ENCODE measurements at regions not wholly inside any gene's neighbourhood (a gene's known extent, or its start where the extent isn't known, plus 50 kb on each side); places are given as distances from the start of the nearest gene placed in this dataset.

- TF ChIP-seq CTCF (IDR thresholded peaks at IDR 0.05; ENCODE audit: insufficient read depth, low read depth, low read length, missing control alignments) = no peak
- no peak overlapping the region for H3K4me3 ChIP-seq (ENCODE audit: low read length)
- DNase-seq (ENCODE audit: low read depth) = no peak
These were observed 290.3 kb downstream of the UBE3D start for GRCh38 chr6:82775361-82775760.

- no peak for DNase-seq (ENCODE audit: low read depth)
- TF ChIP-seq CTCF (IDR thresholded peaks at IDR 0.05; ENCODE audit: insufficient read depth, low read depth, low read length, missing control alignments) = no peak
These were observed 289.7 kb downstream of the UBE3D start for GRCh38 chr6:82775981-82776380.

GRCh38 chr6:82779041-82779440 is 286.6 kb downstream of the UBE3D start:
- H3K4me3 ChIP-seq (ENCODE audit: low read length) = no peak overlapping the region
- DNase-seq (ENCODE audit: low read depth) = no peak
- TF ChIP-seq CTCF (IDR thresholded peaks at IDR 0.05; ENCODE audit: insufficient read depth, low read depth, low read length, missing control alignments) = no peak

More at GRCh38 chr6:82775981-82776380, 289.7 kb downstream of the UBE3D start:
- no peak overlapping the region for H3K4me3 ChIP-seq (ENCODE audit: low read length)

- DNase-seq (ENCODE audit: low read depth) = no peak
- TF ChIP-seq CTCF (IDR thresholded peaks at IDR 0.05; ENCODE audit: insufficient read depth, low read depth, low read length, missing control alignments) = no peak
- H3K4me3 ChIP-seq (ENCODE audit: low read length) = no peak overlapping the region
These were observed 285.3 kb downstream of the UBE3D start for GRCh38 chr6:82780334-82780733.

GRCh38 chr6:82781620-82782204 is 283.9 kb downstream of the UBE3D start:
- TF ChIP-seq CTCF (IDR thresholded peaks at IDR 0.05; ENCODE audit: insufficient read depth, low read depth, low read length, missing control alignments) = no peak
- DNase-seq (ENCODE audit: low read depth) = no peak
- no peak overlapping the region for H3K4me3 ChIP-seq (ENCODE audit: low read length)

- DNase-seq (ENCODE audit: low read depth) = no peak
- no peak overlapping the region for H3K4me3 ChIP-seq (ENCODE audit: low read length)
- peak; percentile 13 for TF ChIP-seq CTCF (IDR thresholded peaks at IDR 0.05; ENCODE audit: insufficient read depth, low read depth, low read length, missing control alignments)
These were observed 281.9 kb downstream of the UBE3D start for GRCh38 chr6:82783587-82784236.

GRCh38 chr6:82785206-82785605 is 280.4 kb downstream of the UBE3D start:
- no peak for TF ChIP-seq CTCF (IDR thresholded peaks at IDR 0.05; ENCODE audit: insufficient read depth, low read depth, low read length, missing control alignments)
- DNase-seq (ENCODE audit: low read depth) = no peak

More at GRCh38 chr6:82785206-82785605, 280.4 kb downstream of the UBE3D start:
- H3K4me3 ChIP-seq (ENCODE audit: low read length) = no peak overlapping the region

Measured in epithelial cell of esophagus (primary cell).